Body of pancreas (tissue), 4 donors: ENCODE measurements at regions not wholly inside any gene's neighbourhood (a gene's known extent, or its start where the extent isn't known, plus 50 kb on each side); places are given as distances from the start of the nearest gene placed in this dataset.

Experiments used
- ATAC-seq: fragments of 150-250 bp; one replicate; pipeline ENCODE4 v1.9.1; 2016
- DNase-seq, 4 donors: peaks; one replicate each; pipeline ENCODE4 v3.0.0-alpha.2; 2019
- H3K27ac ChIP-seq, 4 donors: fragments of 200-600 bp; sonication (generic); 1 replicate in 3 of 4; 2 replicates in 1 of 4; pipeline versions ENCODE4 v1.5.1 to v1.6.1; 2016 to 2019; ENCODE audit warnings: mild to moderate bottlenecking in 1 of 4, mixed read lengths in 1 of 4, moderate library complexity in 1 of 4
- H3K27me3 ChIP-seq, 2 donors: fragments of 200-600 bp; sonication (generic); one replicate each; pipeline ENCODE4 v1.6.0; 2016; ENCODE audit warnings: mild to moderate bottlenecking in 1 of 2
- H3K36me3 ChIP-seq, 2 donors: fragments of 200-600 bp; sonication (generic); replicated peaks in 1 of 2; 2 replicates each; pipeline ENCODE4 v1.5.1; 2016; ENCODE audit warnings: low read depth in 2 of 2; ENCODE audit not compliant: insufficient read depth in 1 of 2
- H3K4me1 ChIP-seq: fragments of 200-600 bp; sonication (generic); one replicate; pipeline ENCODE4 v1.6.0; 2016
- H3K4me3 ChIP-seq, 2 donors: fragments of 200-600 bp; sonication (generic); 1 replicate in 1 of 2; 2 replicates in 1 of 2; pipeline ENCODE4 v1.5.1; 2016 to 2019
- H3K9me3 ChIP-seq, 3 donors: fragments of 200-600 bp; sonication (generic); 1 replicate in 2 of 3; 2 replicates in 1 of 3; pipeline ENCODE4 v1.5.1; 2016
- POLR2A ChIP-seq, 3 donors: fragments of 450-650 bp; IDR thresholded peaks; one replicate each; pipeline ENCODE4 v1.6.1; 2016; ENCODE audit warnings: antibody characterized with exemption in 3 of 3, mild to moderate bottlenecking in 2 of 3
- WGBS, 2 donors: methylation state at CpG; one replicate each; pipeline ENCODE4 v1.1.5; 2017; 5-methylcytosine and 5-hydroxymethylcytosine counted together
- intact Hi-C: fragments of 100-400 bp; cut with DNase I; formaldehyde crosslinking; loops from one replicate; pipeline ENCODE4 v1.15.1; 2023
- TF ChIP-seq, protein P1 (sequence below), 7 experiments: fragments of 450-650 bp in 4 of 7; fragments of 200-600 bp in 3 of 7; sonication (generic) in 3 of 7; IDR thresholded peaks; one replicate each; pipeline ENCODE4 v1.5.1; 2016 to 2019; ENCODE audit warnings: antibody characterized with exemption in 7 of 7

- intact Hi-C loops: no loop called here
- peaks cover 0 to 8% (median 0%) of the 10 kb centered on the region in 3 donors for H3K9me3 ChIP-seq
- no peak overlapping the region for H3K4me3 ChIP-seq
- no peaks in the 10 kb centered on the region for H3K27me3 ChIP-seq
- no peaks in the 10 kb centered on the region for H3K36me3 ChIP-seq
- DNase-seq (no peak), ATAC-seq (no peak)
- TF ChIP-seq, protein P1, sequence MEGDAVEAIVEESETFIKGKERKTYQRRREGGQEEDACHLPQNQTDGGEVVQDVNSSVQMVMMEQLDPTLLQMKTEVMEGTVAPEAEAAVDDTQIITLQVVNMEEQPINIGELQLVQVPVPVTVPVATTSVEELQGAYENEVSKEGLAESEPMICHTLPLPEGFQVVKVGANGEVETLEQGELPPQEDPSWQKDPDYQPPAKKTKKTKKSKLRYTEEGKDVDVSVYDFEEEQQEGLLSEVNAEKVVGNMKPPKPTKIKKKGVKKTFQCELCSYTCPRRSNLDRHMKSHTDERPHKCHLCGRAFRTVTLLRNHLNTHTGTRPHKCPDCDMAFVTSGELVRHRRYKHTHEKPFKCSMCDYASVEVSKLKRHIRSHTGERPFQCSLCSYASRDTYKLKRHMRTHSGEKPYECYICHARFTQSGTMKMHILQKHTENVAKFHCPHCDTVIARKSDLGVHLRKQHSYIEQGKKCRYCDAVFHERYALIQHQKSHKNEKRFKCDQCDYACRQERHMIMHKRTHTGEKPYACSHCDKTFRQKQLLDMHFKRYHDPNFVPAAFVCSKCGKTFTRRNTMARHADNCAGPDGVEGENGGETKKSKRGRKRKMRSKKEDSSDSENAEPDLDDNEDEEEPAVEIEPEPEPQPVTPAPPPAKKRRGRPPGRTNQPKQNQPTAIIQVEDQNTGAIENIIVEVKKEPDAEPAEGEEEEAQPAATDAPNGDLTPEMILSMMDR (IDR thresholded peaks at IDR 0.05): no peak
- no peak for TF ChIP-seq POLR2A (IDR thresholded peaks at IDR 0.05)
- no peak overlapping the region for H3K27ac ChIP-seq
- no peaks in the 10 kb centered on the region for H3K4me1 ChIP-seq
Observed at GRCh38 chr20:24362080-24362479, 107.3 kb upstream of the SYNDIG1 start.

GRCh38 chr20:24361541-24361940 is 107.9 kb upstream of the SYNDIG1 start:
- Histone ChIP-seq H3K27me3 (no peaks in the 10 kb centered on the region), H3K27ac (no peak overlapping the region), H3K36me3 (no peaks in the 10 kb centered on the region), H3K4me3 (no peak overlapping the region), H3K4me1 (no peaks in the 10 kb centered on the region), H3K9me3 (peaks cover 0 to 8% (median 0%) of the 10 kb centered on the region in 3 donors)
- ATAC-seq: no peak
- DNase-seq: no peak
- 67 to 68% methylated on average over 2 of the region's 2 CpGs for WGBS, 2 donors
- intact Hi-C loops: no loop called here
- no peak for TF ChIP-seq POLR2A (IDR thresholded peaks at IDR 0.05)
- TF ChIP-seq, protein P1 (IDR thresholded peaks at IDR 0.05): no peak

DNA sequence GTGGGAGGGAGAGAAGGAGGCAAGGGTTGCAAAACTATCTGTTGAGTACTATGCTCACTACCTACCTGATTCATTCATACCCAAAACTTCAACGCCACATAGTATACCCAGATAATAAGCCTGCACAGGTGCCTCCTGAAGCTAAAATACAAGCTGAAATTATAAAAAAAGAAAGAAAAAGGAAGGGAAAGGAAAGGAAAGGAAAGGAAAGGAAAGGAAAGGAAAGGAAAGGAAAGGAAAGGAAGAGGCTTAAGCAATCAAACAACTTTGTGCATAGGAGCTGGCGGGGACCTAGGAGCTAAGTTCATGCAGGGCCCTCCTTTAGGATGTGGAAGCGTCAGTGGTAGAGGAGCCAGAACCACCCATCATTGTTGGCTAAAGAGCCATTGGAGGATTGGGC is 108.9 kb upstream of the SYNDIG1 start:
- intact Hi-C loops: no loop called here
- H3K27ac ChIP-seq: no peak overlapping the region
- H3K4me1 ChIP-seq: no peaks in the 10 kb centered on the region
- no peak overlapping the region for H3K4me3 ChIP-seq
- no peaks in the 10 kb centered on the region for H3K36me3 ChIP-seq
- TF ChIP-seq, protein P1 (IDR thresholded peaks at IDR 0.05): no peak
- H3K27me3 ChIP-seq: no peaks in the 10 kb centered on the region
- WGBS, 2 donors: 83 to 88% methylated on average over 3 of the region's 3 CpGs
- peaks cover 0 to 8% (median 0%) of the 10 kb centered on the region in 3 donors for H3K9me3 ChIP-seq
- no peak for DNase-seq
- ATAC-seq: no peak

DNA sequence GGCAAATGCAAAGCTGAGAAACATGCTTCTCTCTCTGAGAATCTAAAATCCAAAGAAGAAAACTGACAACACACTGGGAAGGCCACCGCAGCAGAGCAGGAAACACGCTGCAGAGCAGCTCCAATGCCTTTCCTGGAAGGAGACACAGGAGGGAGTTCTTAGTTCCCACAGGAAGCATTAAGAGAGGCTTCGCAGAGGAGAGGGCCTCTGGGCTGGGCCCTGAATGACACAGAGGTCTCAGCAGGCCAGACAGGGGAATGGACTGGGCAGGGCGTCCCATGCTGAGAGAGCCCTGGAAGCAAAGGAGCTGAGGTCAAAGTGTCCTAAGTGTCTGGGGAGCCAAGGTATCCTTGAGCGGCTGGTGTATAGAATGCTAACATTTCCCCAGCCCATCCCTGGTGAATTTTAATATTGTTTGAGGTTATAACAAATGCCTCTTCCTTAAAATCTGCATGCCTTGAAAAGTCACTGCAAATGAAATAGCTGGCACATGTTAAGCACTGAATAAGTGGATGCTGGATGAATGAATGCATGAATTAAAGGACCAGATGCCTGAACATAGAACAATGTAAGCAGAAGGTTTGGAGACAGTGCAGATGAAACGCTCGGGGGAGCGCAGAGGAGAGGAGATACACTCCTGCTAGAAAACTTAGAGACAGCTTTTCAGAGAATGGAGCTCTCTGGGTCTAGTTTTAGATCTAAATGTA is 110.0 kb upstream of the SYNDIG1 start:
- intact Hi-C loops: loop anchor here (10.0 kb wide), 1 partner anchor 65 kb away; no protein-coding TSS in a partner anchor
- DNase-seq: no peak
- WGBS, 2 donors: 58 to 75% methylated on average over 8 of the region's 8 CpGs

More for the DNA sequence above, 110.0 kb upstream of the SYNDIG1 start:
- H3K4me1 ChIP-seq: no peaks in the 10 kb centered on the region
- H3K9me3 ChIP-seq: peaks cover 0 to 8% (median 0%) of the 10 kb centered on the region in 3 donors
- no peak for ATAC-seq
- TF ChIP-seq, protein P1 (IDR thresholded peaks at IDR 0.05): no peak
- no peak for TF ChIP-seq POLR2A (IDR thresholded peaks at IDR 0.05)
- H3K4me3 ChIP-seq: no peak overlapping the region
- H3K36me3 ChIP-seq: no peaks in the 10 kb centered on the region
- no peaks in the 10 kb centered on the region for H3K27me3 ChIP-seq
- H3K27ac ChIP-seq: no peak overlapping the region
